GM23338 (cell line): ENCODE measurements at regions not wholly inside any gene's neighbourhood (a gene's known extent, or its start where the extent isn't known, plus 50 kb on each side); places are given as distances from the start of the nearest gene placed in this dataset.
"Not testable (repeated sequence)": the region's sequence is repeated elsewhere in the genome, so short reads cannot be mapped to it uniquely, and the experiment has no call there.

Experiments
- EZH2phosphoT487 ChIP-seq: fragments of 200-600 bp; sonication (generic); IDR thresholded peaks from one replicate; pipeline ENCODE4 v1.8.1; 2018; ENCODE audit warnings: antibody characterized with exemption; ENCODE audit not compliant: unreplicated experiment
- ZNF114 ChIP-seq: fragments of 250-450 bp; sonication (Bioruptor Pico); IDR thresholded peaks from 2 replicates; pipeline ENCODE4 v1.5.0; 2020; ENCODE audit warnings: mild to moderate bottlenecking, moderate library complexity
- TF ChIP-seq, protein P1 (sequence below), 2 experiments: fragments of 200-600 bp in 1 of 2; sonication (generic) in 1 of 2; conservative IDR thresholded peaks; 2 replicates each; pipeline versions ENCODE4 v1.5.1 to v1.6.1; 2016 to 2017; ENCODE audit warnings: antibody characterized with exemption in 2 of 2, low read depth in 2 of 2, mild to moderate bottlenecking in 2 of 2, moderate library complexity in 1 of 2

DNA sequence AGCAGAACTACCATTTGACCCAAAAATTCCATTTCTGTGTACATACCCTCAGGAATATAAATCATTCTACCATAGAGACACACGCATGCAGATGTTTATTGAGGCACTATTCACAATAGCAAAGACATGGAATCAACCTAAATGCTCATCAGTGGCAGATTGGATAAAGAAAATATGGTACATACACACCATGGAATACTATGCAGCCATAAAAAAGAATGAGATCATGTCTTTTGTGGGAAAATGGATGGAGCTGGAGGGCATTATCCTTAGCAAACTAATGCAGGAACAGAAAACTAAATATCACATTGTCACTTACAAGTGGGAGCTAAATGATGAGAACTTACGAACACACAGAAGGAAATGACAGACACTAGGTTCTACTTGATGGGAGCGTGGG lies 112.3 kb downstream of the CAAP1 start:
- not testable (repeated sequence) for TF ChIP-seq EZH2phosphoT487; ZNF114 (CRISPR knock-in tag)
- TF ChIP-seq, protein P1, sequence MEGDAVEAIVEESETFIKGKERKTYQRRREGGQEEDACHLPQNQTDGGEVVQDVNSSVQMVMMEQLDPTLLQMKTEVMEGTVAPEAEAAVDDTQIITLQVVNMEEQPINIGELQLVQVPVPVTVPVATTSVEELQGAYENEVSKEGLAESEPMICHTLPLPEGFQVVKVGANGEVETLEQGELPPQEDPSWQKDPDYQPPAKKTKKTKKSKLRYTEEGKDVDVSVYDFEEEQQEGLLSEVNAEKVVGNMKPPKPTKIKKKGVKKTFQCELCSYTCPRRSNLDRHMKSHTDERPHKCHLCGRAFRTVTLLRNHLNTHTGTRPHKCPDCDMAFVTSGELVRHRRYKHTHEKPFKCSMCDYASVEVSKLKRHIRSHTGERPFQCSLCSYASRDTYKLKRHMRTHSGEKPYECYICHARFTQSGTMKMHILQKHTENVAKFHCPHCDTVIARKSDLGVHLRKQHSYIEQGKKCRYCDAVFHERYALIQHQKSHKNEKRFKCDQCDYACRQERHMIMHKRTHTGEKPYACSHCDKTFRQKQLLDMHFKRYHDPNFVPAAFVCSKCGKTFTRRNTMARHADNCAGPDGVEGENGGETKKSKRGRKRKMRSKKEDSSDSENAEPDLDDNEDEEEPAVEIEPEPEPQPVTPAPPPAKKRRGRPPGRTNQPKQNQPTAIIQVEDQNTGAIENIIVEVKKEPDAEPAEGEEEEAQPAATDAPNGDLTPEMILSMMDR (conservative IDR thresholded peaks at IDR 0.05; ENCODE audit: low read depth in 2 of 2), result not testable (repeated sequence)
